ENCODE measurements at regions not wholly inside any gene's neighbourhood (a gene's known extent, or its start where the extent isn't known, plus 50 kb on each side); places are given as distances from the start of the nearest gene placed in this dataset.

DNA sequence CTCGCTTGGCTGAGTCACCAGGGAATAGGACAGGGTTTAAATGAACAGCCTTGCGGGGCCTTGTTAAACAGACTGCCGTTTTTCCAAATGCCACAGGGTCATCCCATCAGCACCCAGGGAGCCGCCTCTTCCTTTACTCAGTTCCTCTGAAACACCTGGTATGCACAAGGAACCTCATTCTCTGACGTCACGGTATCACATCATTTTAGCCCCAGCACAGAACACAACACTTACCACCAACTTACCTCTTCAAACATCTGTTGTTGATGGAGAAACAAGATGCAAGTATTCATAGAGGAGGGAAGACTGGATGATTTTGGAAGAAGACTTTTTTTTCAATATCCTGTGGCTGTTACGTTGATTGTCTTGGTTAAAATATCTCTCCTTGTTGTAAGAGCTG, 535.3 kb upstream of the TMEM132C start (continued):
- no peak for TF ChIP-seq BCL11A (IDR thresholded peaks at IDR 0.05; ENCODE audit: low read depth in 2 of 2, low read length in 2 of 2)
- no peak for TF ChIP-seq EP300 (IDR thresholded peaks at IDR 0.05; ENCODE audit: borderline replicate concordance in 1 of 2, low read depth in 2 of 2, low read length in 2 of 2)
- no peak for TF ChIP-seq HDAC2 (IDR thresholded peaks at IDR 0.05; ENCODE audit: borderline replicate concordance in 1 of 2, low read depth in 2 of 2, low read length in 2 of 2)
